Nephron (organoid): ENCODE measurements at regions not wholly inside any gene's neighbourhood (a gene's known extent, or its start where the extent isn't known, plus 50 kb on each side); places are given as distances from the start of the nearest gene placed in this dataset.

Experiments
- H3K27ac Mint-ChIP-seq, 3 experiments: 2 replicates each; pipeline ENCODE4 v1.8.0; 2020; ENCODE audit warnings: mixed read lengths in 3 of 3, mild to moderate bottlenecking in 2 of 3, moderate library complexity in 1 of 3
- H3K27me3 Mint-ChIP-seq: 2 replicates; pipeline ENCODE4 v1.8.0; 2021; ENCODE audit warnings: low read depth, mild to moderate bottlenecking, moderate library complexity, mixed read lengths
- H3K36me3 Mint-ChIP-seq: 2 replicates; pipeline ENCODE4 v1.8.0; 2020; ENCODE audit warnings: low read depth, mixed read lengths
- H3K4me1 Mint-ChIP-seq: 2 replicates; pipeline ENCODE4 v1.8.0; 2020; ENCODE audit warnings: mixed read lengths
- H3K4me3 Mint-ChIP-seq, 3 experiments: 2 replicates each; pipeline ENCODE4 v1.8.0; 2020; ENCODE audit warnings: mild to moderate bottlenecking in 3 of 3, mixed read lengths in 3 of 3, moderate library complexity in 2 of 3
- H3K9me3 Mint-ChIP-seq: 2 replicates; pipeline ENCODE4 v1.8.0; 2020; ENCODE audit warnings: mixed read lengths
- CTCF ChIP-seq, 3 experiments: fragments of 200-600 bp; sonication (generic); IDR thresholded peaks; one replicate each; pipeline ENCODE4 v1.5.0; 2021; ENCODE audit warnings: antibody characterized with exemption in 3 of 3; ENCODE audit not compliant: unreplicated experiment in 3 of 3

GRCh38 chr13:29943686-29944085 lies 93.3 kb upstream of the UBL3 start:
- Mint-ChIP-seq H3K36me3 (no peaks in the 10 kb centered on the region), H3K27me3 (peaks cover 17% of the 10 kb centered on the region), H3K9me3 (no peaks in the 10 kb centered on the region), H3K4me1 (peaks cover 23% of the 10 kb centered on the region), H3K27ac (no peak overlapping the region), H3K4me3 (no peak overlapping the region)
- no peak for TF ChIP-seq CTCF (IDR thresholded peaks at IDR 0.05; ENCODE audit: unreplicated experiment in 3 of 3)

- Mint-ChIP-seq H3K36me3 (no peaks in the 10 kb centered on the region), H3K27ac (no peak overlapping the region), H3K9me3 (no peaks in the 10 kb centered on the region), H3K4me1 (peaks cover 19% of the 10 kb centered on the region), H3K27me3 (peaks cover 16% of the 10 kb centered on the region), H3K4me3 (no peak overlapping the region)
- no peak for TF ChIP-seq CTCF (IDR thresholded peaks at IDR 0.05; ENCODE audit: unreplicated experiment in 3 of 3)
Measured at GRCh38 chr13:29943273-29943672, 92.9 kb upstream of the UBL3 start.

- no peaks in the 10 kb centered on the region for H3K36me3 Mint-ChIP-seq
- H3K4me3 Mint-ChIP-seq, result no peak overlapping the region
- peaks cover 19% of the 10 kb centered on the region for H3K27me3 Mint-ChIP-seq
- no peaks in the 10 kb centered on the region for H3K9me3 Mint-ChIP-seq
- H3K4me1 Mint-ChIP-seq, result peaks cover 9% of the 10 kb centered on the region
- no peak for TF ChIP-seq CTCF (IDR thresholded peaks at IDR 0.05; ENCODE audit: unreplicated experiment in 3 of 3)
- no peak overlapping the region for H3K27ac Mint-ChIP-seq
Measured at GRCh38 chr13:29940715-29941114, 90.3 kb upstream of the UBL3 start.

- H3K4me1 Mint-ChIP-seq, result peaks cover 9% of the 10 kb centered on the region
- H3K9me3 Mint-ChIP-seq, result no peaks in the 10 kb centered on the region
- peaks cover 32% of the 10 kb centered on the region for H3K27me3 Mint-ChIP-seq
- no peak overlapping the region for H3K27ac Mint-ChIP-seq
- no peaks in the 10 kb centered on the region for H3K36me3 Mint-ChIP-seq
- TF ChIP-seq CTCF (IDR thresholded peaks at IDR 0.05; ENCODE audit: unreplicated experiment in 3 of 3), result no peak
- H3K4me3 Mint-ChIP-seq, result no peak overlapping the region
Measured at GRCh38 chr13:29939158-29939557, 88.7 kb upstream of the UBL3 start.

- H3K4me3 Mint-ChIP-seq, result no peak overlapping the region
- no peaks in the 10 kb centered on the region for H3K36me3 Mint-ChIP-seq
- no peak overlapping the region for H3K27ac Mint-ChIP-seq
- H3K9me3 Mint-ChIP-seq, result peaks cover 2% of the 10 kb centered on the region
- H3K27me3 Mint-ChIP-seq, result peaks cover 32% of the 10 kb centered on the region
- TF ChIP-seq CTCF (IDR thresholded peaks at IDR 0.05; ENCODE audit: unreplicated experiment in 3 of 3), result no peak
- peaks cover 9% of the 10 kb centered on the region for H3K4me1 Mint-ChIP-seq
Measured at GRCh38 chr13:29937841-29938240, 87.4 kb upstream of the UBL3 start.

GRCh38 chr13:29937379-29937778 lies 87.0 kb upstream of the UBL3 start:
- H3K4me1 Mint-ChIP-seq, result peaks cover 9% of the 10 kb centered on the region

More at GRCh38 chr13:29937379-29937778, 87.0 kb upstream of the UBL3 start:
- no peak overlapping the region for H3K27ac Mint-ChIP-seq
- H3K4me3 Mint-ChIP-seq, result no peak overlapping the region
- peaks cover 32% of the 10 kb centered on the region for H3K27me3 Mint-ChIP-seq
- no peak for TF ChIP-seq CTCF (IDR thresholded peaks at IDR 0.05; ENCODE audit: unreplicated experiment in 3 of 3)
- no peaks in the 10 kb centered on the region for H3K36me3 Mint-ChIP-seq
- H3K9me3 Mint-ChIP-seq, result peaks cover 5% of the 10 kb centered on the region
